ENCODE measurements at regions not wholly inside any gene's neighbourhood (a gene's known extent, or its start where the extent isn't known, plus 50 kb on each side); places are given as distances from the start of the nearest gene placed in this dataset.
"Not testable (repeated sequence)": the region's sequence is repeated elsewhere in the genome, so short reads cannot be mapped to it uniquely, and the experiment has no call there.

DNA sequence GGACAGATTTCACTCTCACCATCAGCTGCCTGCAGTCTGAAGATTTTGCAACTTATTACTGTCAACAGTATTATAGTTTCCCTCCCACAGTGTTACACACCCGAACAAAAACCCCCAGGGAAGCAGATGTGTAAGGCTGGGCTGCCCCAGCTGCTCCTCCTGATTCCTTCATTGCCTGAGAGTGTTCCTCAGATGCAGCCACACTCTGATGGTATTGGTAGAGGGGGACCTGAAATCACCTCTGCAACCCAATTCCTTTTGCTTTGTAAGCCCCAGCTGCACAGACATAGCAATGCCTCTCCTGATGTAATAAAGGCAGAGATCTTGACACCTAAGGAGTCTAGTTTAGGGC lies 1529.8 kb downstream of the RPIA start:
- H3K27me3 ChIP-seq, result no peaks in the 10 kb centered on the region
- peak overlapping the region; percentile 88 for H3K27ac ChIP-seq
- peaks cover 58% of the 10 kb centered on the region for H3K4me1 ChIP-seq
- TF ChIP-seq Cebpa-rat (IDR thresholded peaks at IDR 0.05), result 0 out of 2 replicates have a peak, but pooled peaks have one; percentile 13
- peak overlapping the region; percentile 84 for H3K4me2 ChIP-seq
- H3K9ac ChIP-seq, result peak overlapping the region; percentile 67
- H4K20me1 ChIP-seq, result no peaks in the 10 kb centered on the region
- H3K9me3 ChIP-seq, result no peaks in the 10 kb centered on the region
- H3K4me3 ChIP-seq, result peak overlapping the region; percentile 56
- H3K36me3 ChIP-seq, result no peaks in the 10 kb centered on the region

DNA sequence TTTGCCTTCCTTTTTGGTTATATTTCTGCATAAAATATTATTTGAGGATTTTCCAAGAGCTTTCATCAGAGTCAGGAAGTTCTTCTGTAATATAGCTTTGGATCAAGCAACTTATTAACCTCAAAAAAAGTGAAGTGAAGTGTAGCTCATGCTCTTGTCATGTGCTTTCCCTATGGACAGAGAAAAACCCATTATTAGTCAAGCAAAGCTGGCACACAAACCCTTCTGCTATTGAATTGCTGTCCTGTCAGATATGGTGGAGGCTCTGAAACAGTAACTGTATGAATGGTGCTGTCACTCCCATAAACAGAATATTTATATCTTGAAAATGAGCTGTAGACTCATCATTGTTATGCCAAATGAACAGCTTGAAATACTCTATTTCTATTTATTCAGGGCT lies 1533.3 kb downstream of the RPIA start:
- not testable (repeated sequence) for H3K27ac ChIP-seq, H3K36me3 ChIP-seq, H3K27me3 ChIP-seq, H4K20me1 ChIP-seq, H3K9me3 ChIP-seq, H3K4me3 ChIP-seq, H3K9ac ChIP-seq
- H3K4me2 ChIP-seq, result 0 out of 2 replicates have a peak overlapping the region, but pooled peaks have one; percentile 14
- peaks cover 31% of the 10 kb centered on the region for H3K4me1 ChIP-seq

DNA sequence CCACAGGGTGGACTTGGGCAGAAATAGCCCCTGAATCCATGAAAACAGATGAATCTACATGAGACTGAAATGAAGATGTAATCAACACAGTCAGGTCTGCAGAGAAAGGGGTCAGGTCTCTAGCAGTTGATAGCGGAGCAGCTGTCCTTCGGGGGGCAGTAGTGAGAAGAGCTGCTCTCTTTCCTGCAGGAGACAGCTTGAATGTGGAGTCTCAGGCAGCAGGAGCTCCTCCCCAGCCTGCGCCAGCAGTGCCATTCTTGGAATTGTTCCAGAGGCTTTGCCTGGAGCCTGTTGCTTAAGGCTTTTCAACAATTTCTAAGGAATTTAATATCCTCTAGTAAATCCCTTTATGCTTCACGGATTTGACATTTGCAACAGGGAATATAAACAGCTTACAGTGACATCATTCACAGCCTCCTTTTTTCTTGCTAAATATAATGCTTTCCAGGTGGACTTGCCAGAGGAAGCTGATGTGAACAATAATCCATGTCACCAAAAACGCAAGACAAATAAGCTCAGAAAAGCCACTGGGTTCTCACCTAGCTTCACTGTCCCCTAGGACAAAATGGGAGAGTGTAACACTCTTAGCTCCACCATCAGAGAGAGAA lies 1535.1 kb downstream of the RPIA start:
- not testable (repeated sequence) for H3K9me3 ChIP-seq, H3K27ac ChIP-seq, H3K4me2 ChIP-seq, H3K27me3 ChIP-seq, H3K36me3 ChIP-seq, H4K20me1 ChIP-seq, H3K9ac ChIP-seq, H3K4me3 ChIP-seq
- peaks cover 13% of the 10 kb centered on the region for H3K4me1 ChIP-seq

DNA sequence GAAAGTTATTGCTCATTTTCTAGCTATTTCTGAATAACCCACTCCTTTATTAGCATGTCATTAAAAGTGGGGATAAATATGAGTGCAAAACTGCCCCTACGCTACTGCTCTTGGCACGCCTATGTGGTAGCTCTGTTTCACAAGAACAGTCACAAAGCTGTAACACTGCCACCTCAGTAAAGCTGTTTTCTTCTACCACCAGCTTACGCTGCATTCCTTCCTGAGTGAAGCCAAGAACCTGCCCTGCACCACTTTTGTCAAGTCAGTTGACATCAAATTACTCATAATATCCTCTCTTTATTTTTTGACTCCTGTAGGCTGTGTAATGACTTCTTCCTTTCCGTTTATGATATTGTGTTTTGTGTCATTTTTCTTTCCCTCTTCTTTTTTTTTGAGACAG lies 1539.7 kb downstream of the RPIA start:
- not testable (repeated sequence) for H3K4me2 ChIP-seq, H4K20me1 ChIP-seq, H3K27ac ChIP-seq, H3K4me3 ChIP-seq, H3K4me1 ChIP-seq, H3K36me3 ChIP-seq, H3K9me3 ChIP-seq, H3K27me3 ChIP-seq, H3K9ac ChIP-seq

DNA sequence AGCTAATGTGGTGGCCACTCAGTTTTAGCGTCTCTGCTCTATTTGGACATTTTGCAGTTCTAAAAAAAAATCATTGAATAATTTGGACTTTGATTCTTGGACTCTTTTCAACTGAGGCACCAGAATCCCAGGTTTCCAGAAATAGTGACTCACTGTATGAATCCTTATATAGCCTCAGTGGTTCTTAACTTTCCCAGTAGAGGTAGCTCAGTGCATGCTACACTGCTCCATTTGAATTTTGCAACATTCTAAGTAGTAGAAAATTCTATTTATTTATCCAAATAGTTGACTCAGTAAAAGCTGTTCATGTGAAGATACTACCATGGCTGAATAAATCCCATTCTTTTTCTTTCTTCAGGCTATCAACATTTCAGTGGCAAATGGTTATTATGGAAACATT lies 1544.0 kb downstream of the RPIA start:
- H3K4me2 ChIP-seq, H3K36me3 ChIP-seq, H3K27ac ChIP-seq, H3K9me3 ChIP-seq, H3K4me3 ChIP-seq, H3K4me1 ChIP-seq, H4K20me1 ChIP-seq, H3K27me3 ChIP-seq, H3K9ac ChIP-seq: not testable (repeated sequence)

DNA sequence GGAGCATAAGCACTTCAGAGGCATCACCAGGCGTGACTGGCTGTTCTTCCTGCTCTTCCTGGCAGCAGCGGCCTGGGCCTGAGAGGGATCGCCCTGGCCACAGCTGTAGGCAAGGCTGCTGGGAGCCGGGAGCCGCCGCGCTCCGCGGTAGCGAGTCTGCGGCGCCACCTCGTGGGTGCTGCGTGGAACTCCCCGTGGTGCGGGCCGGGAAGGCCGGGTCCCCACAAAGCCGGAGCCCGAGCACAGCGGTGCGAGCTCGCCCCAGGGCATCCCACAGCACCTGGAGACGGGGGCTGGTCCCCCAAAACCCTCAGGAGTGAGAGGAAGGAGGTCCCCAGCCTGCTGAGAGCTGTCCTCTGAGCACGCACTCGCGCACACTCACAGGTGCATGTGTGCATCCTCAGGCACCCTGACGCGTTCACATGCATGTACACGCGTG lies 1546.5 kb downstream of the RPIA start:
- not testable (repeated sequence) for H3K4me1 ChIP-seq, H3K27ac ChIP-seq, H3K36me3 ChIP-seq, H4K20me1 ChIP-seq, H3K9me3 ChIP-seq, H3K9ac ChIP-seq, H3K4me3 ChIP-seq, H3K27me3 ChIP-seq
- H3K4me2 ChIP-seq, result 0 out of 2 replicates have a peak overlapping the region, but pooled peaks have one; percentile 24

DNA sequence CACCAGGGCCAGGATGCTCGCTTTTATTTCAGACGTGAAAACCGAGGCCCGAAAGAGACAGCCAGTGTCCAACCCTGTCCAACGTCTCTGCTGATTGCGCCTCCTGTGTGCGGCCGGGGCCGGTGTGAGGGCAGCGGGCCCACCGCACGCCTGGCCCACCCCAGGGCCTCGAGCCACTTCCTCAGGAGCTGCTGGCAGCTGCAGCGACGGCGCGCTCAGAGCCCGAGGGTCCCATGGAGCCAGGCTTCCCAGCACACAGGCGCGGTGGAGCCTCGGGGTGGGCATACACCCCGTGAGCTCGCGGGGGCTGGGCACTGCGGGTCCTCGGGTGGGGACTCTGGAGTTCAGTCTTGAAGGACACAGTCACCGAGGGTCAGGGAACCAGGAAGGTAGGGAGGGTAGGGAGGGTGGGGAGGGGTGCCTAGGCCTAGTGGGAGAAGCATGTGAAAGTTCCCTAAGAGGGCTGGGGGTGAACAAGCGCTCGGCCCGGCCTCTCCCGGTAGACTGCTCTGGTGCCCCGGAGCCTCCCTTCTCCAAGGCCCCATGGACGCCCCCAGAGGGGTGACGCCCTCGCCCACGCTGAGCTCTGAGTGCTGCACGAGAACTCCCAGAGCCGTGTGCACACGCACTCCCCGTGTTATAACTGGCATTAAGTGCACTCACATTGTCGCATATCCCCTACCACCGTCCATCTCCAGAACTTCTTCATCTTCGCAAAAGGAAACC lies 1547.2 kb downstream of the RPIA start:
- not testable (repeated sequence) for H3K4me3 ChIP-seq, H3K4me2 ChIP-seq, H4K20me1 ChIP-seq, H3K9ac ChIP-seq, H3K9me3 ChIP-seq, H3K27me3 ChIP-seq, H3K27ac ChIP-seq, H3K36me3 ChIP-seq, H3K4me1 ChIP-seq

DNA sequence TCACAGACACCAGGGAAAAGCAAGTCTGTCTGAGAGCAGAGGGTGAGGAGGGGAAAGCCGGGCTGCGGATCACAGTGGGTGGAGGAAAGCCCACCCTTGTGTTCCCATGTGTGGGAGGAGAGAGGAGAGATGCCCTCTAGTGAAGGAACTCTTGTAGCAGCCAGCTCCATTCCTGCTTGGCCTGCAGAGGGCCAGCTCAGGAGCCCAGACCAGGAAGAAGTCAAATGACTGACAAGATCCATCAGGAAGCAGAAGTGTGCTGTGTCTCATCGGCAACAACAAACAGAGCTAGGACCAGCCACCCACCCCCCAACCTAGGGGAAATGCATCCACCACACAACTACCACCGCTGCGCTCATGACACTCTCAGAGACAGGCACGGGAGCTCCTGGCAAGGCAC lies 1548.3 kb downstream of the RPIA start:
- H3K9ac ChIP-seq, H3K36me3 ChIP-seq, H3K4me3 ChIP-seq, H3K27me3 ChIP-seq, H4K20me1 ChIP-seq, H3K4me1 ChIP-seq, H3K27ac ChIP-seq, H3K4me2 ChIP-seq, H3K9me3 ChIP-seq: not testable (repeated sequence)

DNA sequence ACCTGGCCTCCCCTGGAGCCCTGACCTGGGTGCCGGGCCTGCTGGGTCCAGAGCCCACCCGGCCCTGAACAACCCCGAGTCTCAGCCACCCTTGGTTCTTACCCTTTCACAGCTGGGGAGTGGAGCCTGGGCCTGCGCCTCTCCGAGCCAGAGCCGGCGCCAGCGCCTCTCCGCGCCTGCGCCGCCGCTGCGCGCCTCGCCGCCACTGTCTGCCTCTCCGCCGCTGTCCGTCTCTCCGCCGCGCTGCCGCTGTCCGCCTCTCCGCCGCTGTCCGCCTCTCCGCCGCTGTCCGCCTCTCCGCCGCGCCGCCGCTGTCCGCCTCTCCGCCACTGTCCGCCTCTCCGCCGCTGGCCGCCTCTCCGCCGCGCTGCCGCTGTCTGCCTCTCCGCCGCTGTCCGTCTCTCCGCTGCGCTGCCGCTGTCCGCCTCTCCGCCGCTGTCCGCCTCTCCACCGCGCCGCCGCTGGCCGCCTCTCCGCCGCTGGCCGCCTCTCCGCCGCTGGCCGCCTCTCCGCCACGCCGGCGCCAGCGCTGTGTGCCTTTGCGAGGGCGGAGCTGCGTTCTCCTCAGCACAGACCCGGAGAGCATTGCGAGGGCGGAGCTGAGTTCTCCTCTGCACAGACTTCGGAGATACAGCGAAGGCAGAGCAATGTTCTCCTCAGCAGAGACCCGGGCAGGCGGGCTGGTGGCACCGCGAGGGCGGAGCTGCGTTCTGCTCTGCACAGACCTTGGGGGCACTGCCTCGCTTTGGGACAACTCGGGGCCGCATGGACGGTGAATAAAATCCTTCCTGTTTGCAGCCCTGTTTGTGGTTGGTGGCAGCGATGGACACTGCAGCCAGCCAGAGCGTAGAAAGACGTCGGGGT lies 1553.7 kb downstream of the RPIA start:
- not testable (repeated sequence) for H3K4me3 ChIP-seq

DNA sequence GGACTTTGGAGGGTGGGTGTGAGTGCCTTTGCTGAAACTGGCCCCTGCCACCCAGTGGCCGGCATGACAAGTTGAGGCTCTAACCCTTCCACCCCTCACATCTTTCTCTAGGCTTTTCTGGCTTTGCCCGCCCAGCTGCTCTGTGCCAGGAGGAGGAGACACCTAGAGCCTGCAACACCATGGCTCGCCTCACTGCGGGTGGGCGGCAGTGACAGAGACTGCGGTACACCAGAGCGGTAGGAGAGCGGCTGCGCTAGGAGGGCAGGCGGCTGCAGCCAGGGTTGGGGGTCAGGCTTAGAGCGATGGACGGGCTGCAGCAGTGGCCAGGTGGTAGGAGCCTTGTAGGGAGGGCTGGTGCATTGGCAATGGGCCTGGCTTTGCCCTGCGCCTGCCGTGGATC lies 1556.9 kb downstream of the RPIA start:
- H3K27ac ChIP-seq, H3K9me3 ChIP-seq, H3K4me2 ChIP-seq, H3K27me3 ChIP-seq, H3K9ac ChIP-seq, H3K4me1 ChIP-seq, H3K4me3 ChIP-seq, H3K36me3 ChIP-seq, H4K20me1 ChIP-seq: not testable (repeated sequence)

More for the DNA sequence above, 1553.7 kb downstream of the RPIA start:
- not testable (repeated sequence) for H3K27me3 ChIP-seq, H4K20me1 ChIP-seq, H3K27ac ChIP-seq, H3K9me3 ChIP-seq, H3K36me3 ChIP-seq, H3K4me1 ChIP-seq, H3K4me2 ChIP-seq, H3K9ac ChIP-seq

DNA sequence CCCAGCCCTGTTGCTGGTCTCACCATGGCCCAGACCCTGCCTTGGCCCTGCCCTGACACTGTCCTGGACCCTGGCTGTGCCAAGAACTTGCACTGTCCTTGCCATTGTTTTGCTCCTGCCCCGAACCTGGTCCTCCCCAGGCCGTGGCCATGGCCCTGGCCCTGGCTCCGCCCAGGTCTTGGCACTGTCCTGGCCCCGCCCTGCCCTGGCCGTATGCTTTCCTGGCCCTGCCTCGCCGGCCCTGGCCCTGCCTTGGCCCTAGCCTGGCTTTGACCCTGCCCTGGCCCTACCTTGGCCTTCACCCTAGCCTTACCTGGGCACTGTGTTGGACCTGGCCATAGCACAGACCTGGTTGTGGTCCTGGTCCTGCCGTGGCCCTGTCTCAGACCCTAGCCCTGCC lies 1558.9 kb downstream of the RPIA start:
- H3K27me3 ChIP-seq, H3K36me3 ChIP-seq, H3K4me3 ChIP-seq, H3K27ac ChIP-seq, H3K4me1 ChIP-seq, H3K9me3 ChIP-seq, H4K20me1 ChIP-seq, H3K9ac ChIP-seq, H3K4me2 ChIP-seq: not testable (repeated sequence)

DNA sequence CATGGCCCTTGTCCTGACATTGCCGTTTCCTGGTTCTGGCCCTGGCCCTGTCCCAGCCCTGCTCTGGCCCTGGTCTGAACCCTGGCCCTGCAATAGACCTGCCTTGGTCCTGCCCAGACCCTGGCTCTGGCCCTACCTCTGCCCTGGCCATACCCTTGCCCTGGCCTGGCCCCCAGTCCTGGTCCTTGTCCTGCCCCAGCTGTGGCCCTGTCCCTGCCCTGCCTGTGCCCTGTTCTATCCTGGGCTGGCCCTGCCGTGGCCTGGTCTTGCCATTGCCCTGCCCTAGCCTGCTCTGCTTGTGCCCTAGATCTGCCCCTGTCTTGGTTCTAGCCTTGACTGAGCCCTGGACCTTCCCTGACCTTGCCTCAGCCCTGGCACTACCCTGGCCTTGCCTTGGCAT lies 1560.1 kb downstream of the RPIA start:
- H3K27ac ChIP-seq, H3K36me3 ChIP-seq, H4K20me1 ChIP-seq, H3K27me3 ChIP-seq, H3K4me1 ChIP-seq, H3K9ac ChIP-seq, H3K4me3 ChIP-seq, H3K4me2 ChIP-seq, H3K9me3 ChIP-seq: not testable (repeated sequence)

DNA sequence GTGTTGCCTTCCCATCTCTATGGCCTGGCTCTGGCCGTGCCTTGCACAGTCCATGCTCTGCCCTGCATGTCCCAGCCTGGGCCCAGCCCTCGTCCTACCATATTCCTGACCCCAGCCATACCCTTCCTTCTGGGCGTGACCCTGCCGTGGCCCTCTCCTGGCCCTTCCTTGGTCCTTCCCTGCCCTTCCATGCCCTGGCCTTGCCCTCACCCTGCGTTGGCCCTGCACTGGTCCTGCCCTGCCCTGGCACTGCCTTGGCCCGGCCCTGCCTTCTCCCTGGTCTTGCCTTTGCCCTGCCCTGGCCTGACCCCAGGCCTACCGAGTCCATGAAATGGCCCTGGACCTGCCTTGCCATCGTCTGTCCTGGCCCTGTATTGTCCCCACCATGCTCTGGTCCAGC lies 1561.8 kb downstream of the RPIA start:
- H3K27me3 ChIP-seq, H3K4me2 ChIP-seq, H3K4me3 ChIP-seq, H3K4me1 ChIP-seq, H4K20me1 ChIP-seq, H3K36me3 ChIP-seq, H3K9me3 ChIP-seq, H3K9ac ChIP-seq, H3K27ac ChIP-seq: not testable (repeated sequence)

DNA sequence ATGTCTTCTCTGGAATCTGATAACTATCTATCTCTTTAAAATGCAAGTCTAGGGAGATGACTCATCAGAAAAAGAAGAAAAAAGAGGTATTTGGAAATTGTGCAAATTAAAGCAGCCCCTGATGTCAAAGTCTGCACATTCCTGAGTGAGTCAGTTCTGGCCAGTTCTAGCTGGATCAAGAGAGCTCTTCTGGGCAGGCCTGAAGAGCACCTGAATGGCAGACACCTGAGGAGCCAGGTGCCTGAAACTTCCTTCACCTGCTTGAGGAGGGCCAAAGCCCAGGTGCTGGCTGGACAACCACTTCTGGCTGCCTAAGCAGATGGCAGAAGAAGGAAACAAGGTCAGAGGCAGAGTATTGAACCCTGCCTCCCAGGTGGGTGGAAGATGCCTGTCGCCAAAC lies 1575.4 kb downstream of the RPIA start:
- not testable (repeated sequence) for H3K27ac ChIP-seq, H3K4me1 ChIP-seq, H3K4me2 ChIP-seq

More for the DNA sequence above, 1575.4 kb downstream of the RPIA start:
- not testable (repeated sequence) for H3K4me3 ChIP-seq, H4K20me1 ChIP-seq, H3K9me3 ChIP-seq, H3K9ac ChIP-seq, H3K36me3 ChIP-seq, H3K27me3 ChIP-seq

Measured in BLaER1 (cell line).